ENCODE measurements at regions not wholly inside any gene's neighbourhood (a gene's known extent, or its start where the extent isn't known, plus 50 kb on each side); places are given as distances from the start of the nearest gene placed in this dataset.

DNA sequence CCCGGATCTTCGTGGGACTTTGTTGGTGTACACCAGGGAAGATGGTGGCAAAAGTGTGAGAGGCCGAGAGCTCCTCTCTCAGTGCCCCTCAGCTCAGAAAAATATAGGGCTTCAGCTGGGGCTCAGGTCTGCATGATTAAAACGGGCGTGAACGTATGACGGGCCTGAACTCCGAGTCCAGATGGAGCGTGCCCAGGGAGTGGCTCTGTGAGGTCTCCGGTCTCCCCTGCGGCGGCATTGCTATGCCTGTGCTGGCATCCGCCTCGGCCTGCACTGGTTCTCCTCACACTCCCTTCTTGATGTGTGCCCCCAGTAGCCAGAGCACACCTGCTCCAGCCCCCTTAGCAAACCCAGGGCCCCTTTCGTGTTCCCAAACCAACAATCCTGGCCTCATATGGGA is 82.0 kb downstream of the TEX29 start:
- Histone ChIP-seq H3K27me3 (peaks cover 0 to 30% of the 10 kb centered on the region in 2 donors), H3K4me3 (no peak overlapping the region), H3K27ac (no peak overlapping the region), H3K36me3 (no peaks in the 10 kb centered on the region), H3K9me3 (no peaks in the 10 kb centered on the region), H3K4me1 (no peaks in the 10 kb centered on the region)
- TF ChIP-seq, protein P1, sequence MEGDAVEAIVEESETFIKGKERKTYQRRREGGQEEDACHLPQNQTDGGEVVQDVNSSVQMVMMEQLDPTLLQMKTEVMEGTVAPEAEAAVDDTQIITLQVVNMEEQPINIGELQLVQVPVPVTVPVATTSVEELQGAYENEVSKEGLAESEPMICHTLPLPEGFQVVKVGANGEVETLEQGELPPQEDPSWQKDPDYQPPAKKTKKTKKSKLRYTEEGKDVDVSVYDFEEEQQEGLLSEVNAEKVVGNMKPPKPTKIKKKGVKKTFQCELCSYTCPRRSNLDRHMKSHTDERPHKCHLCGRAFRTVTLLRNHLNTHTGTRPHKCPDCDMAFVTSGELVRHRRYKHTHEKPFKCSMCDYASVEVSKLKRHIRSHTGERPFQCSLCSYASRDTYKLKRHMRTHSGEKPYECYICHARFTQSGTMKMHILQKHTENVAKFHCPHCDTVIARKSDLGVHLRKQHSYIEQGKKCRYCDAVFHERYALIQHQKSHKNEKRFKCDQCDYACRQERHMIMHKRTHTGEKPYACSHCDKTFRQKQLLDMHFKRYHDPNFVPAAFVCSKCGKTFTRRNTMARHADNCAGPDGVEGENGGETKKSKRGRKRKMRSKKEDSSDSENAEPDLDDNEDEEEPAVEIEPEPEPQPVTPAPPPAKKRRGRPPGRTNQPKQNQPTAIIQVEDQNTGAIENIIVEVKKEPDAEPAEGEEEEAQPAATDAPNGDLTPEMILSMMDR (IDR thresholded peaks at IDR 0.05): no peak
- no peak for ATAC-seq
- peak in 1 of 4 donors; percentile 20 for DNase-seq
- intact Hi-C loops (cut with DNase I): no loop called here

DNA sequence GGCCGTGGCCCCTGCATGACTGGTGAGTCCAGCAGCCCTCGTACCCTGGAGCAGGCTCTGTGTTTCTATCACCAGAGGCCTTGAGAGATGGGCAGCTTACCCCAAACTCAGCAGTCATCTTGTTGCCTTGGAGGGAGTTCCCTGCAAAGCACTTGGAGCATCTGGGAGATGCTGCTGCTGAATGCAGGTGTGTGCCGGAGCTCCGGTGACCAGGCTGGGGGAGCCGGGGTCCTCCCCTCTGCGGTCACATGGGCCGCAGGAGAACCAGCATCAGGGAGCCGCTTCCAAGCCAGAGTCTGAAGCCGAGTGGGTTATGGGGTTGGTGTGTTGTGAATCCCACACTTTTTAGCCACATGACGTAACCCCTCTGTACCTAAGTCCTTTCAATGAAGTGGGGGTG is 82.8 kb downstream of the TEX29 start:
- intact Hi-C loops (cut with DNase I): no loop called here
- ATAC-seq (no peak), DNase-seq (peak in 1 of 4 donors; percentile 40)
- Histone ChIP-seq H3K9me3 (no peaks in the 10 kb centered on the region), H3K4me3 (no peak overlapping the region), H3K4me1 (no peaks in the 10 kb centered on the region), H3K36me3 (no peaks in the 10 kb centered on the region), H3K27me3 (peaks cover 0 to 34% of the 10 kb centered on the region in 2 donors), H3K27ac (no peak overlapping the region)
- TF ChIP-seq, protein P1 (IDR thresholded peaks at IDR 0.05): no peak

DNA sequence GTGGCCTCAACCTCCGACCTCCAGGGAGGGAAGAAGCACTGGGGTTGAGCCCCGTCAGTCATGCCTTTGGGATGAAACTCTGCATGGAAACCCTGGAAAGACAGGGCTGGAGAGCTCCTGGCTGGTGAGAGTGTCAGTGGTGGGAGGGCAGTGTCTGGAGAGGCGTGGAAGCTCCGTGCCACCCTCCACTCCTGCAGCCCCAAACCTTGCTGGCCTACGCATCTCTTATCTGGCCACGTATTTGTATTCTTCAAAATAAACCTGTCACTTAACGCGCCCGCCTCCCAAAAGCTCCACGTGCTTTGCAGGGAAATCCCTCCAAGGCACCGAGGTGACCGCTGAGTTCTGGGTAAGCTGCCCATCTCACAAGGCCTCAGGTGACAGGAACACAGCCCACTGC is 84.3 kb downstream of the TEX29 start:
- Histone ChIP-seq H3K9me3 (no peaks in the 10 kb centered on the region), H3K36me3 (no peaks in the 10 kb centered on the region), H3K27me3 (peaks cover 3 to 45% of the 10 kb centered on the region in 2 donors), H3K4me1 (no peaks in the 10 kb centered on the region), H3K27ac (no peak overlapping the region), H3K4me3 (no peak overlapping the region)
- DNase-seq (no peak), ATAC-seq (no peak)
- TF ChIP-seq, protein P1 (IDR thresholded peaks at IDR 0.05): no peak
- intact Hi-C loops (cut with DNase I): no loop called here

DNA sequence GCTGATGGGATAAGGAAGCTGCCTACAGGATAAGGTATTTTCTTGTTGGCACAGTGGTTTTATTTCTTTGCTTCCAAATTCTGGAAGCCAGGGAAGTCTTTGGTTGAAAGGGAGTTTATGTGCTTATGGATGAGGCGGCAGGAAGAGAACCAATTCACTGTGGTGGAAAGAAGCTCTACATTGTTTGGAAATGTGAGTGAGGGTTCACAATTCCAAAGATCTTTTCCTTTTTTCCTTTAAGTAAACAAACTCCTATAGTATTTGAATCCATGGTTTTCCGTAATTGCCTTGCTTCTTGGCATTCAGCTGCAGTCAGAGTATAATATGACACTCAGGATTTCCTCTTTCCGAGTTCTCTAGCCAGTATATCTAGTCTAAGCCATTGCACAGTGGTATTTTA is 86.2 kb downstream of the TEX29 start:
- H3K27ac ChIP-seq: no peak overlapping the region
- H3K9me3 ChIP-seq: no peaks in the 10 kb centered on the region
- DNase-seq (no peak), ATAC-seq (no peak)
- TF ChIP-seq, protein P1 (IDR thresholded peaks at IDR 0.05): no peak
- H3K27me3 ChIP-seq: peaks cover 14 to 64% of the 10 kb centered on the region in 2 donors
- intact Hi-C loops (cut with DNase I): no loop called here
- no peaks in the 10 kb centered on the region for H3K4me1 ChIP-seq
- H3K4me3 ChIP-seq: no peak overlapping the region
- H3K36me3 ChIP-seq: no peaks in the 10 kb centered on the region

DNA sequence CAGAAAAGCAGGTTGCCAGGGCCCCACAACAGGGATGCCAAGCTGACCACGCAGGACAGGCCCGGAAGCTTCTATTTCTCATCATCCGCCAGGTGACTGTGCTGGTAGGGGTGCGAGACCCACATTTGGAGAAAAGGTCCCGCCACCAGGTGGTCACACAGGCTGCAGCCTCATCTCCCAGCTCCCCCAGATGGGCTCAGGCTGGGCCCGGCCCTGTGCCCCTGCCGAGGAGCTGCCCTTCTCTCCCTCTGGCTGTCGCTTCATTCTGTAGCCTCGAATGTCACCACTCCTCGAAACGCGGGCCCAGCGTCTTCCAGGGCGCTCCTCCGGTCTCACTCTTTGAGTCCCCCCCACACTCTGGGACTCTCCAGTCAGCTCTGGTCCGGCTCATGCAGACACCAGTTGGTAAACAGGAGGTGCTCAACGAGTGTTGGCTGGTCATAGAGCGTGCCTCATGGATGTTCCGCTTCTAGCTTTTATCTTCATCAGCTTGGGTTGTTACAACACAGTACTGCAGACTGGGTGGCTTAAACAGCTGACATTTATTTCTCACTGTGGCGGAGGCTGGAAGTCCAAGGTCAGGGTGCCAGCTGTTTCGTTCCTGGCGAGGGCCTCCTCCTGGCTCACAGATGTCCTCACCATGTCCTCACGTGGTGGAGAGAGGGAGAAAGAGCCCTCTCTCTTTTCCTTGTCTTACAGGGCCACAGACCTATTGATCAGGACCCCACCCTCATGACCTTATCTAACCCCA is 87.1 kb downstream of the TEX29 start:
- H3K4me1 ChIP-seq: no peaks in the 10 kb centered on the region
- no peaks in the 10 kb centered on the region for H3K9me3 ChIP-seq
- H3K27me3 ChIP-seq: peaks cover 19 to 73% of the 10 kb centered on the region in 2 donors
- DNase-seq (peak in 1 of 4 donors; percentile 61), ATAC-seq (no peak)
- no peak overlapping the region for H3K4me3 ChIP-seq
- no peak overlapping the region for H3K27ac ChIP-seq
- intact Hi-C loops (cut with DNase I): no loop called here
- TF ChIP-seq, protein P1 (IDR thresholded peaks at IDR 0.05): no peak
- H3K36me3 ChIP-seq: no peaks in the 10 kb centered on the region

Measured in left lung (tissue), 4 donors.